ENCODE measurements at regions not wholly inside any gene's neighbourhood (a gene's known extent, or its start where the extent isn't known, plus 50 kb on each side); places are given as distances from the start of the nearest gene placed in this dataset.

- ATAC-seq (ENCODE audit: insufficient read depth, low FRiP score) (peak; percentile 56), DNase-seq (peak; percentile 89 to 92 (median 91))
- H3K4me1 ChIP-seq (ENCODE audit: control insufficient read depth in 5 of 5, insufficient read depth in 5 of 5, low read length in 5 of 5) = peaks cover 7 to 41% (median 24%) of the 10 kb centered on the region in 5 donors
- no peaks in the 10 kb centered on the region for H3K36me3 ChIP-seq (ENCODE audit: control insufficient read depth in 4 of 4, insufficient read depth in 4 of 4, low read length in 4 of 4)
- 14 to 17% methylated on average over 1 of the region's 1 CpG for WGBS, 2 donors
- peak overlapping the region in 1 of 2 donors; percentile 87 for H3K9ac ChIP-seq (ENCODE audit: insufficient read depth in 1 of 2, low read length in 2 of 2)
- no peaks in the 10 kb centered on the region for H3K9me3 ChIP-seq (ENCODE audit: control insufficient read depth in 4 of 4, insufficient read depth in 3 of 4, low read length in 3 of 4)
- TF ChIP-seq CTCF (IDR thresholded peaks at IDR 0.05; ENCODE audit: control extremely low read depth, extremely low read depth) = peak; percentile 32
- peak overlapping the region in 1 of 2 donors; percentile 76 for H3K27ac ChIP-seq (ENCODE audit: low read depth in 1 of 2, low read length in 1 of 2)
- no peak overlapping the region for H3K4me3 ChIP-seq
- H3K27me3 ChIP-seq (ENCODE audit: control insufficient read depth in 3 of 3, insufficient read depth in 3 of 3, low read length in 2 of 3) = no peaks in the 10 kb centered on the region
These were observed 97.3 kb upstream of the AKIP1 start for GRCh38 chr11:8813658-8814057.

DNA sequence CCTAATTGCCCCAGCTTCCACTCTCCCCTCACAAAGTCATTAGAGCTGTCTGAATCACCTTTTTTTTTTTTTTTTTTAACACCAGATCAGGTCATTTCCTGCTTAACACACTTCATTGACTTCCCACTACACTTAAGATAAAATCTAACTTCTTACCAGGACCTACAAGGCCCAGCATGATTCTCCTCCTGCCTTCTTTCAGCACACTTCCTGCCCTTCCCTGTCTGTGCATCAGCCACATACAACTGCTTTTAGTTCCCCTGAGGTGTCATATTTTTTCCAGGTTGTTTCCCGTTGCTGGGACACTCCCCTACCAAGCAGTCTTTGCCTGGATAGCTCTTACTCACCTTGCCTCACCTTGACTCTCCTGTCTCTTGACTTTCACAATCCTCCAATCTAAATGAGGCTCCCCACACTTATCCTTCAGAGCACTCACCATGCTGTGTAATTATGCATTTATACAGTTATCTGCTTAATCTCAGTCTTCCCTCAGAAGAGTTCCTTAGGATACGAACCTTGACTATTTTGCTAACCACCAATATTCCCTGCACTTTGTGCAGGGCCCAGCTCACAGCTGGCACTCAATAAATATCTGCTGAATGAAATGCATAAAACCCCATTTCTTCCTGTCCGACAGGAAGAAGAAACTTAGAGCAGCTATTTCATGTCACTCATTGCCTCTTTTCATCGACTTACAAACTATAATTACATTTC lies 96.6 kb upstream of the AKIP1 start:
- no peaks in the 10 kb centered on the region for H3K36me3 ChIP-seq (ENCODE audit: control insufficient read depth in 4 of 4, insufficient read depth in 4 of 4, low read length in 4 of 4)
- DNase-seq (no peak), ATAC-seq (ENCODE audit: insufficient read depth, low FRiP score) (peak; percentile 43)
- TF ChIP-seq CTCF (IDR thresholded peaks at IDR 0.05; ENCODE audit: control extremely low read depth, extremely low read depth) = no peak
- H3K27ac ChIP-seq (ENCODE audit: low read depth in 1 of 2, low read length in 1 of 2) = peak overlapping the region in 1 of 2 donors; percentile 90
- no peaks in the 10 kb centered on the region for H3K9me3 ChIP-seq (ENCODE audit: control insufficient read depth in 4 of 4, insufficient read depth in 3 of 4, low read length in 3 of 4)
- peak overlapping the region in 1 of 2 donors; percentile 87 for H3K9ac ChIP-seq (ENCODE audit: insufficient read depth in 1 of 2, low read length in 2 of 2)
- 33 to 41% methylated on average over 4 of the region's 4 CpGs for WGBS, 2 donors
- H3K4me3 ChIP-seq = no peak overlapping the region
- H3K27me3 ChIP-seq (ENCODE audit: control insufficient read depth in 3 of 3, insufficient read depth in 3 of 3, low read length in 2 of 3) = no peaks in the 10 kb centered on the region
- H3K4me1 ChIP-seq (ENCODE audit: control insufficient read depth in 5 of 5, insufficient read depth in 5 of 5, low read length in 5 of 5) = peaks cover 3 to 34% (median 20%) of the 10 kb centered on the region in 5 donors

- Histone ChIP-seq H3K27ac (ENCODE audit: low read depth in 1 of 2, low read length in 1 of 2) (peak overlapping the region in 1 of 2 donors; percentile 90), H3K4me3 (no peak overlapping the region), H3K27me3 (ENCODE audit: control insufficient read depth in 3 of 3, insufficient read depth in 3 of 3, low read length in 2 of 3) (no peaks in the 10 kb centered on the region), H3K36me3 (ENCODE audit: control insufficient read depth in 4 of 4, insufficient read depth in 4 of 4, low read length in 4 of 4) (no peaks in the 10 kb centered on the region), H3K9ac (ENCODE audit: insufficient read depth in 1 of 2, low read length in 2 of 2) (no peak overlapping the region), H3K9me3 (ENCODE audit: control insufficient read depth in 4 of 4, insufficient read depth in 3 of 4, low read length in 3 of 4) (no peaks in the 10 kb centered on the region), H3K4me1 (ENCODE audit: control insufficient read depth in 5 of 5, insufficient read depth in 5 of 5, low read length in 5 of 5) (peaks cover 3 to 29% (median 19%) of the 10 kb centered on the region in 5 donors)
- no peak for DNase-seq
- 63 to 93% methylated on average over 2 of the region's 2 CpGs for WGBS, 2 donors
- TF ChIP-seq CTCF (IDR thresholded peaks at IDR 0.05; ENCODE audit: control extremely low read depth, extremely low read depth) = no peak
- ATAC-seq (ENCODE audit: insufficient read depth, low FRiP score) = no peak
These were observed 96.1 kb upstream of the AKIP1 start for GRCh38 chr11:8814923-8815240.

GRCh38 chr11:8818421-8818820 lies 92.6 kb upstream of the AKIP1 start:
- Histone ChIP-seq H3K4me3 (no peak overlapping the region), H3K9ac (ENCODE audit: insufficient read depth in 1 of 2, low read length in 2 of 2) (no peak overlapping the region), H3K27ac (ENCODE audit: low read depth in 1 of 2, low read length in 1 of 2) (peak overlapping the region in 1 of 2 donors; percentile 33), H3K4me1 (ENCODE audit: control insufficient read depth in 5 of 5, insufficient read depth in 5 of 5, low read length in 5 of 5) (peaks cover 3 to 12% (median 5%) of the 10 kb centered on the region in 5 donors), H3K9me3 (ENCODE audit: control insufficient read depth in 4 of 4, insufficient read depth in 3 of 4, low read length in 3 of 4) (no peaks in the 10 kb centered on the region), H3K27me3 (ENCODE audit: control insufficient read depth in 3 of 3, insufficient read depth in 3 of 3, low read length in 2 of 3) (no peaks in the 10 kb centered on the region), H3K36me3 (ENCODE audit: control insufficient read depth in 4 of 4, insufficient read depth in 4 of 4, low read length in 4 of 4) (no peaks in the 10 kb centered on the region)
- DNase-seq (no peak), ATAC-seq (ENCODE audit: insufficient read depth, low FRiP score) (no peak)
- TF ChIP-seq CTCF (IDR thresholded peaks at IDR 0.05; ENCODE audit: control extremely low read depth, extremely low read depth) = no peak
- 92 to 94% methylated on average over 2 of the region's 2 CpGs for WGBS, 2 donors
